NCI-H510A (cell line): ENCODE measurements at regions not wholly inside any gene's neighbourhood (a gene's known extent, or its start where the extent isn't known, plus 50 kb on each side); places are given as distances from the start of the nearest gene placed in this dataset.
A peak's percentile ranks its signal among the peaks of the same experiment; 100 is the strongest.

Experiments
- DNase-seq: peaks from one replicate; lab custom pipeline; 2025; lab: John Stamatoyannopoulos, UW

DNA sequence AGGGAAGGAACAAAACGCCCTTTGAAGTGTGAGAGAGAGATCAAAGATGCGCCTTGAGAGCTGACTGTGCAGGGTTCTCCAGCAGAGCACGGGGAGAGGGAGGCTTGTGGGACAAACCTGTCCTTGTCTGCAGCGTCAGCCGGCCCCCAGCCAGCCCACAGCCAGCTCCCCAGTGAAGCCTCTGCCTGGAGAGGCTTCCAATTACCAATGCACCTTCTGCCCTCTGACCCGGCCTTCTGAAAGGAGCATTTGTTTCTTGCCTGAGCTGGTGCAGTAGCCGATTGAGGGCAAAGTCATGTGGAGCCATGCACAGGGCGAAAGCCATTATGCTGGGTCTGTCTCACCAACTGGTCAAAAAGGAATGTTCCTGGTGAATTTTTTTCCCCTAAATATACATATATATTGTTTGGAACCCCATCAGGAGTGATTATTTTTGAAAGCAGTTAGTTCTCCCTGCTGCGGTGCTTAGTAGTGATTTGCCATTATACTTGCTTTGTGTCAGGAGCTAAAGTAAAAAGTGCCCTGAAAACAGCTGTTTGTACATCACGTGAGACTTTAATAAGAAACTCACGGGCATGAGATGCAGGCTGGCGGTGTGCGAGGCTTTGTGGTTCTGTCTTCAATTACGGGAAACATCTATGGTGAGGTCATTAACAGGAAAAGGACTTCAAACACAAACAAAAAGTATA lies 268.6 kb downstream of the KLF6 start:
- DNase-seq = no peak

DNA sequence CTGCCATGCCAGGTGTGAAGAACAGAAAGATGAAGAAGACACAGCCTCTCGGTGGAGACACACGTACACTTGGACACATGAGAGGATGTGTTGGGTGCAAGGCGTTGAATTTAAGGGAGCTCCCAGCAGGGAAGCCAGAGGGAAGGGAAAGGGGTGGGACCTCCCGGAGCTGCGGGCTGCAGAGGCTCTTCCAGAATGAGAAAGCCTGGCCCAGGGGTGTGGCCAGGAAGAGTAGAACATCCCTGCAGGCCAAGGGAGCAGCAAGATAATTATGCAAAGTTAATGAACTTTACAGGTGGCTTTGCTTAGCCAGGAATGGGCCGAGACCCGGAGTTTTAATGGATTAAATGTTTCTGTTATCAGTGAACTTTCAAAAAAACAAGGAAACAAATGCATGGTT lies 270.3 kb downstream of the KLF6 start:
- DNase-seq = no peak

DNA sequence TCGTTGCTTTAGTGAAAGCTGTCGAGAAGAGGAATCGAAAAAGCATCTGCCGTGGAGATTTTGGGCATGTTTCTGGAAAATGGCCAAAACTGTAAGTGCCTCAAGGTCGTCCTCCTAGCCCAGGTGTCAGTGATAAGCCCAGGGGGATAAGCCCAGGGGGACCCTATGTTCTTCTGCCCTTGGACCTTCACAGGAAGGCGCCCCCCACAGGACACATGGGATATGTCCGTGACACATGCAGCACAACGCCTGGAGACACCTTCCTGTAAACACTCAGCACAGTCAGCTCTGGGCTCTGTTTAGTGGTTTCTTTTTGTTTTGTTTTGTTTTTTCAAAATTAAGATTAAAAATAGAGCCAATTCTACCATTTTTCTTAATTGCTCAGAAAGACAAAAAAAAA lies 272.7 kb downstream of the KLF6 start:
- no peak for DNase-seq

DNA sequence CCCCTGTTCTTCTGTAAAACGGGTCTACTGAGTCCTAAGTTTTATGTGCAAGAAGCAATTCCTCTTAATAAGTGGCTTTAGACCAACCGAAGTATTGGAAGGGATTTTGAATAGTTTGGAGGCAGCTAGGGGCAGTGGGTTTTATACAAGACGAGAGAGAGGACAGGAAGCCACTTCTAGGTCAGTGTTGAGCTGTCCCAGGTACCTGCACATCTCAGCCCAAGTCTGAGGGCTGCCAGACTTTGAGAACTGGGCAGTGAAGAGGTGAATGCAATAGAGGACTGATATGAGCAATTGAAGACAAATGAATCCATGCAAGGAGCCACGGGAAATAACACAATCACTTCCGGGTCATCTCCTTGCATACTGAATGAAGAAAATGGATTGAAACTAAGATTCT lies 273.5 kb downstream of the KLF6 start:
- no peak for DNase-seq

GRCh38 chr10:3510741-3511140 lies 274.3 kb downstream of the KLF6 start:
- no peak for DNase-seq

DNA sequence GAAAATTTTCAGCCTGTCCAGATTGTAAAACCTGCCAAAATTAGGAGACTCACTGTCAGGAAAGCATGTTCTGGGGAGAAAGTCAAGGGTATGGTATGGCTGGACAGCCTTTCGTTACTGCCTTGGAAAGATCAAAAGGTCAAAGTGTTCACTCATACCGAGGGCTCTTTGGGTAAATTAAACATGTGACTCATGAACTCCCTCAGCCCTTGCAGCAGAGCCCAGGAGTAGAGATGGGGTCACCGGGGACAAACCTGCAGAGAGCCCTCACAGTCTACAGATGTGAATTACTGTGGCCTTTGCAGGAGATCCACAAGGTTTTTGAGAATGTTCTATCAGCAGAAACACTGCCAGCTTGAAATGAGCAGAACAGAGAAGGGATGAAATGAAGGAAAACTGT lies 275.7 kb downstream of the KLF6 start:
- DNase-seq = no peak

GRCh38 chr10:3503299-3503698 lies 281.7 kb downstream of the KLF6 start:
- no peak for DNase-seq

DNA sequence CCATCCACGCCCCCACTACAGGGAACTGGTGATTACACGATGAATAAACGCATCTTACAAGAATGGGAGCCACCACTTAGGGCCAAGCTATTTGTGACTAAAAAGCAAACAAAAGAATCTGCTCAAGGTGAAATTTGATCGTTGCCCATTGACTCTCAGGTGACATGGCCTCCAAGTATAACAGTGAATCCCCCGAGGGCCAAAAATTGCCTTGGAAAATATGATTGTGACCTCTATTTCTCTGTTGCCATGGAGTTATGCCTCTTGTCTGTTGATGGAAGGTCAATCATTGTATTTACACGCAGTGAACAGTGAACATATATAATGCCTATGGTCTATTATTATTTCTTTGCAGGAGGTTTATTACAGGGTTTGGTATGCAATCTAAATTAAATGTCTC lies 282.3 kb downstream of the KLF6 start:
- DNase-seq = no peak

DNA sequence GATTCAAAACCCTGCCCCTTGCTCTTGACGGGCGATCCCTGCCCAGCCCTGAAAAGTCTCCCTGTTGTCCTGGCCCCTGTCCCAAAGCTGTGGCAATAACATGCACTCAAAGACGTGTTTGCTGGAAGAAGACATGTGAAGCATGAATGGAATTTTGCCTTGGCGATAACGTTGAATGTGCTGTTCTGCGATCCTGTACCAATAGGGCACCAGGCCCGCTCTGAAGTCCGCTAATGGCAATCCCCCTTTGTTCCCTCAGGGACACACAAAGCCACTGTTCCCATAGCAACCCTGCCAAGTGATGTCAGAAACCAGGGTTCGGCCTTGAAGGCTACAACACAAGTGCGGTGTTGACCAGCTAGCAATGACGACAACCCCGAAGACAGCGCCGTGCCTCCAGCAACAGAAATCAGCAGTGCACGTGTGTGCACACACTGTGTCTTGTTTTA lies 284.6 kb downstream of the KLF6 start:
- no peak for DNase-seq

DNA sequence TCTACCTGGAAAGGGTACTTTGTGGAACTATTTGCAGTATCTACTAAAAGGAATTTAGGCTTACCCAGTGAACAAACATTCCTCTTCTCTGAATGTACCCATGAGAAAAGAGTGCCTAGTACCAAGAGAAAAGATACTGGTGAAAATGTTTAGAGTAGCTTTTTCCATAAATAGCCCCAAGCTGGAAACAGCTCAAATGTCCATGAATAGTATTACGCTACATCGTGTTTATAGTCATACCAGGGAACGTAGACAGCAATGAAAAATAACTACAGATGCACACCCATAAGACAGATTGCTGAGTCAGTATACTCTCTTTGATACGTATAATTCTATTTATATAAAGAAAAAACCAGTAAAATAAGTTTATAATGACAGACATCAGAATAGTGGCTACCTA lies 285.9 kb downstream of the KLF6 start:
- no peak for DNase-seq

- no peak for DNase-seq
These were observed 287.4 kb downstream of the KLF6 start for GRCh38 chr10:3497581-3497980.

- no peak for DNase-seq
These were observed 288.9 kb downstream of the KLF6 start for GRCh38 chr10:3496138-3496537.

GRCh38 chr10:3495281-3495680 lies 289.7 kb downstream of the KLF6 start:
- DNase-seq = no peak

DNA sequence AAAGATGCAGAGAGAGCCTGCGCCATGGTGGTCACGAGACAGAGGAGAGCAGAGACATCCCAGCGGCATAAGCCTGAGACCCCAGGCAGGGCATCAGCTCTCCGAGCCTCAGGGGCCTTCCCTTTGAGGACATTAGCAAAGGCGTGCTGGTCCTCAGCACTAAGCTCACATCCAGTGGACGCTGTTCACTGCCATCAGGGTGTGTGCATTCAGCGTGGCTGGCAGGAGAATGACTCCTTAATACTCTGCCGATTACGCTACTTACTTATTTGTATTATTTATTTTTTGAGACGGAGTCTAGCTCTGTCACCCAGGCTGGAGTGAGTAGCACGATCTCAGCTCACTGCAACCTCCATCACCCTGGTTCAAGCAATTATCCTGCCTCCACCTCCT lies 290.2 kb downstream of the KLF6 start:
- DNase-seq = no peak

DNA sequence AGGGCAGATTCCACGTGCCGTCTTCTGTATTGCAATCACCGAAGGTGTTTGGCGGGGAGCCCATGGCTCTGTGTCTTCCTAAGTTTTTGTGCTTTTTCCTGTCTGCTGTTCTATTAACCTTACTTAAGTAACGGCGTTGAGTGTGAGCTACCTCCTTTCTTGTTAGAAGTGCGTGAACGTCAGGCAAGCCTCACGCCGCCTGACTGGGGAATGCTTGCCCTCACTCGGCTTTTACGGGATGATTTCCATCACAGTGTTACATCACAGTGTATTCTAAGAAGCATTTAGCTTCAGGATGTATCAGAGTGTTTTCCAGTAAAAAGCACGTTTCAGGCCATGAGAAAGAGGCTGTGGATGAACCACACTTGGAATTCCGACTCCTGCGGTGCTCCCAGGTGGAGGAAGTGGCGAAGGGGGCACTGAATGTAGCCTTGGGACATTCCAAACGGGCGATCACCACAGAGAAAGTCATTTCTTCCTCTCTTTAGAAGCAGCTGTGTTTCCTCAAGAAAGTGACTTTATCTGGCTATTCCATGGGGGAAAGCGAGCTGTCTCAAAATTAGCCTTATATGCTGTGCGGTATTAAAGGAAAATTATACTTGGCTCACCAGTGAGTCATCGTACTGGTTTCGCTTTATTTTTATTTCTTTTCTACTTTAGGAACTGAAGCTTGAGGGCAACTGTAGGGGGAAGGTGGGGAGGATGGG lies 290.7 kb downstream of the KLF6 start:
- DNase-seq = no peak

GRCh38 chr10:3493621-3494020 lies 291.4 kb downstream of the KLF6 start:
- DNase-seq = no peak

GRCh38 chr10:3491571-3491970 lies 293.4 kb downstream of the KLF6 start:
- no peak for DNase-seq

GRCh38 chr10:3487228-3487627 lies 297.8 kb downstream of the KLF6 start:
- no peak for DNase-seq

- peak; percentile 58 for DNase-seq
These were observed 298.5 kb downstream of the KLF6 start for GRCh38 chr10:3486346-3487065.

DNA sequence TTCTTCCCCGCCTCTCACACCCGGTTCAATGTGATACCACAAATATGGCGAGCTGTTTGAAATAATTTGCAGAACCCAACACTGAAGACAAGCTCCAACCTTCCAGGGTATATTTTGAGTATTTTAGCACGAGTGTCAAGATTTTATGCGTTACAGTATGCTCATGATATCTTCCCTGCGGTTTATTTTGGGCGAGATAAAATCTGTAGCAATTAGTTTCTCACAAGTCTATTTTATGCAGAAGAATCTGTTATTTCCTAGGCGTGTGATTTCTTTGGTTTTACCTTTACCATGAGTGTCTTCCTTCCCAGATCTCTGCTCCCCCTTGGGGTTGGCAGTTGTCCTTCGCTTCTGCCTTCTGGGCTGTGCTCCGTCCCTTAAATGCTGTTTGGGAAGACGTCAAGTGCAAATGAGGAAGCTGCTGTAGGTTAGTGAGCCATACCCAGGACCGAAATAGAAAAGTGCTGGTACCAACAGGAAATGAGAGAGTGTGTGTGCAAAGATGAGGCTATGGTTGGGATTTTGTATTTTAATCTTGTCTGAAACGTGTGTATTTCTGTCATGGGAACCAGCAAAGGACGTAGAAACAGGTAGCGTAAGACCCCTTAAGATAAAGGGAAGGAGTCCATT lies 299.8 kb downstream of the KLF6 start:
- no peak for DNase-seq

DNA sequence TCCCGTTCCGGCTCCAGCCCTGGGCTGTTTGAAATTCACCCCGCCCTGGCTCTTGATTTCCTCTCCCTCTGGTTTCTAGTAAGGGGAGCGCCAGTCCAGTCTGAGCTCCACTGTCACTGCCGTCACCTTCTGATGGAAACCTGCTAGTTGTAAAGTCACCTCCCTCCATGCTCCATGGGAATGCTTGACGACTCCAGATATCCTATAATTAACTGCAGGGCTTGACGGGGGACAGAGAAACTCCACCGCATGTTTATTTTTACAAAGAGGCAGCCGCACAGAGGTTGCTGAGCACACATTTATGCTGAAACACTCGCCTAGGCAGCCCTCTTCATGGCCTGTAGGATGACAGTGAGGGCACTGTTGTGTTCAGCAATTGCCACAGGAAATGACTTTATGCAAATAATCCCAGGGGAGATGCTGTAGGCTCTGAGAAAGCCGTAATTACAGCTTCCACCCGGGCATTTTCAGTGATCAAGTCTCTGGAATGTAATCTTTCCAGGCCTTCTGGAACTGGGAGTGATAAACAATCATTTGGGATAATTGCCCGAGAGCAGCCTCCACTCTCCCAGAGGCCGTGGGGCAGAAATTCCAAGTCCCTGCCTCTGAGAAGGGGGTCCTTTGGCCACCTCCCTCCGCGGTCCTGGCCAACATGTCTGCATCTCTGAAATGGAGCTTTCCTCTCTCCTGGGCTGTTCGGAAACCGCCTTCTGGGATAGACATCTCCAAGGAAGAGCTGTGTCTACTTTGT lies 300.5 kb downstream of the KLF6 start:
- DNase-seq = peak; percentile 13
